SK-N-SH (cell line): ENCODE measurements at regions not wholly inside any gene's neighbourhood (a gene's known extent, or its start where the extent isn't known, plus 50 kb on each side); places are given as distances from the start of the nearest gene placed in this dataset.
A peak's percentile ranks its signal among the peaks of the same experiment; 100 is the strongest.

Experiments
- EP300 ChIP-seq, 2 experiments: IDR thresholded peaks; 2 replicates each; pipeline versions ENCODE4 v1.4.0 to v1.6.1; 2012; ENCODE audit warnings: borderline replicate concordance in 1 of 2, low read depth in 1 of 2, low read length in 1 of 2
- FOSL2 ChIP-seq: IDR thresholded peaks from 2 replicates; pipeline ENCODE4 v1.4.0; 2012; ENCODE audit warnings: low read depth, mild to moderate bottlenecking, moderate library complexity, borderline replicate concordance
- FOXJ3 ChIP-seq: sonication (generic); formaldehyde crosslinking; IDR thresholded peaks from 2 replicates; pipeline ENCODE4 v1.5.1; 2020; ENCODE audit warnings: mild to moderate bottlenecking, missing genetic modification reagents
- FOXM1 ChIP-seq: IDR thresholded peaks from 2 replicates; pipeline ENCODE4 v1.4.0; 2012; ENCODE audit warnings: low read depth, mild to moderate bottlenecking
- MXI1 ChIP-seq: IDR thresholded peaks from 2 replicates; pipeline ENCODE4 v1.6.1; 2012; ENCODE audit warnings: mild to moderate bottlenecking, low read depth, low read length, improper control_type of control experiment
- NFIC ChIP-seq: IDR thresholded peaks from 2 replicates; pipeline ENCODE4 v1.4.0; 2012; ENCODE audit warnings: borderline replicate concordance
- NRF1 ChIP-seq: IDR thresholded peaks from 2 replicates; pipeline ENCODE4 v1.6.1; 2012; ENCODE audit warnings: low read depth, mild to moderate bottlenecking, low read length
- RFX5 ChIP-seq: IDR thresholded peaks from 2 replicates; pipeline ENCODE4 v1.6.1; 2012; ENCODE audit warnings: mild to moderate bottlenecking, improper control_type of control experiment, low read length
- YY1 ChIP-seq: IDR thresholded peaks from 2 replicates; pipeline ENCODE4 v1.4.0; 2012; ENCODE audit warnings: low read depth, mild to moderate bottlenecking
- TF ChIP-seq, protein P1 (sequence below): fragments of 200-600 bp; sonication (generic); IDR thresholded peaks from 2 replicates; pipeline ENCODE4 v1.6.1; 2017; ENCODE audit warnings: antibody characterized with exemption, mild to moderate bottlenecking, moderate library complexity
- TF ChIP-seq, protein P2 (sequence below): IDR thresholded peaks from 2 replicates; pipeline ENCODE4 v1.4.0; 2012; ENCODE audit warnings: low read depth, borderline replicate concordance

DNA sequence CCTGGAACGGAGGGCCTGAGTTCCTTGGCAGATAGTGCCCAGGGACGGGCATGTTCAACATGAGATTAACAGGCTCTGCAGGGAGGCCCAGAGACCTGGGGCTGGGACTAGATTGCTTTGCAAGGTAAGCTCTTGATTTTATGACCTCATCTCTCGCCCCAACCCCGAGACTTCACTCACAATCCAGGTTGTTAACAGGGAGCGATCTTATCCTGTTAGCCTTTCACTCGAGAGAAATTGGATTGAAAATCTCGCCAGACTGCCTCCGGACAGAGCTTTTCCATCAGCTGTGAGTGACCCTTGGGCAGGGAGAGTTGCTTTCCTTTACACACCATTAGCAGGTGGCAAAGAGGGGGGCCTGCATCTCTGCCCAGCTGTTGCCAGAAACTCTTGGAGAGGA is 521.7 kb upstream of the EEF2KMT start:
- TF ChIP-seq MXI1 (no peak), FOSL2 (no peak), RFX5 (no peak), NFIC (no peak), EP300 (IDR thresholded peaks at IDR 0.05; ENCODE audit: borderline replicate concordance in 1 of 2, low read depth in 1 of 2, low read length in 1 of 2) (no peak; a peak in 1 of 4 replicates), NRF1 (no peak), FOXM1 (no peak), FOXJ3 (CRISPR knock-in tag) (peak; percentile 66), YY1 (no peak)
- TF ChIP-seq, protein P1, sequence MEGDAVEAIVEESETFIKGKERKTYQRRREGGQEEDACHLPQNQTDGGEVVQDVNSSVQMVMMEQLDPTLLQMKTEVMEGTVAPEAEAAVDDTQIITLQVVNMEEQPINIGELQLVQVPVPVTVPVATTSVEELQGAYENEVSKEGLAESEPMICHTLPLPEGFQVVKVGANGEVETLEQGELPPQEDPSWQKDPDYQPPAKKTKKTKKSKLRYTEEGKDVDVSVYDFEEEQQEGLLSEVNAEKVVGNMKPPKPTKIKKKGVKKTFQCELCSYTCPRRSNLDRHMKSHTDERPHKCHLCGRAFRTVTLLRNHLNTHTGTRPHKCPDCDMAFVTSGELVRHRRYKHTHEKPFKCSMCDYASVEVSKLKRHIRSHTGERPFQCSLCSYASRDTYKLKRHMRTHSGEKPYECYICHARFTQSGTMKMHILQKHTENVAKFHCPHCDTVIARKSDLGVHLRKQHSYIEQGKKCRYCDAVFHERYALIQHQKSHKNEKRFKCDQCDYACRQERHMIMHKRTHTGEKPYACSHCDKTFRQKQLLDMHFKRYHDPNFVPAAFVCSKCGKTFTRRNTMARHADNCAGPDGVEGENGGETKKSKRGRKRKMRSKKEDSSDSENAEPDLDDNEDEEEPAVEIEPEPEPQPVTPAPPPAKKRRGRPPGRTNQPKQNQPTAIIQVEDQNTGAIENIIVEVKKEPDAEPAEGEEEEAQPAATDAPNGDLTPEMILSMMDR, result no peak
- TF ChIP-seq, protein P2, sequence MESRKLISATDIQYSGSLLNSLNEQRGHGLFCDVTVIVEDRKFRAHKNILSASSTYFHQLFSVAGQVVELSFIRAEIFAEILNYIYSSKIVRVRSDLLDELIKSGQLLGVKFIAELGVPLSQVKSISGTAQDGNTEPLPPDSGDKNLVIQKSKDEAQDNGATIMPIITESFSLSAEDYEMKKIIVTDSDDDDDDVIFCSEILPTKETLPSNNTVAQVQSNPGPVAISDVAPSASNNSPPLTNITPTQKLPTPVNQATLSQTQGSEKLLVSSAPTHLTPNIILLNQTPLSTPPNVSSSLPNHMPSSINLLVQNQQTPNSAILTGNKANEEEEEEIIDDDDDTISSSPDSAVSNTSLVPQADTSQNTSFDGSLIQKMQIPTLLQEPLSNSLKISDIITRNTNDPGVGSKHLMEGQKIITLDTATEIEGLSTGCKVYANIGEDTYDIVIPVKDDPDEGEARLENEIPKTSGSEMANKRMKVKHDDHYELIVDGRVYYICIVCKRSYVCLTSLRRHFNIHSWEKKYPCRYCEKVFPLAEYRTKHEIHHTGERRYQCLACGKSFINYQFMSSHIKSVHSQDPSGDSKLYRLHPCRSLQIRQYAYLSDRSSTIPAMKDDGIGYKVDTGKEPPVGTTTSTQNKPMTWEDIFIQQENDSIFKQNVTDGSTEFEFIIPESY, result no peak
